Vagina (tissue), 2 donors: ENCODE measurements at regions not wholly inside any gene's neighbourhood (a gene's known extent, or its start where the extent isn't known, plus 50 kb on each side); places are given as distances from the start of the nearest gene placed in this dataset.

Experiments
- DNase-seq, 2 donors: peaks; one replicate each; pipeline ENCODE4 v3.0.0-alpha.2; 2017; ENCODE audit errors: extremely low spot score in 2 of 2
- H3K27ac ChIP-seq: fragments of 200-600 bp; sonication (generic); one replicate; pipeline ENCODE4 v1.5.1; 2019
- H3K27me3 ChIP-seq: fragments of 200-600 bp; sonication (generic); one replicate; pipeline ENCODE4 v1.5.1; 2019
- H3K36me3 ChIP-seq, 2 donors: fragments of 200-600 bp; sonication (generic); one replicate each; pipeline ENCODE4 v1.5.1; 2017 to 2019
- H3K4me1 ChIP-seq: fragments of 200-600 bp; sonication (generic); one replicate; pipeline ENCODE4 v1.5.1; 2019
- H3K4me3 ChIP-seq, 2 donors: fragments of 200-600 bp; sonication (generic); 1 replicate in 1 of 2; 2 replicates in 1 of 2; pipeline ENCODE4 v1.5.1; 2016 to 2019
- H3K9me3 ChIP-seq: fragments of 200-600 bp; sonication (generic); one replicate; pipeline ENCODE4 v1.5.1; 2019
- POLR2A ChIP-seq, 2 donors: fragments of 450-650 bp; IDR thresholded peaks; one replicate each; pipeline ENCODE4 v1.6.1; 2017; ENCODE audit warnings: antibody characterized with exemption in 2 of 2, mild to moderate bottlenecking in 2 of 2, moderate library complexity in 2 of 2
- POLR2AphosphoS5 ChIP-seq, 2 donors: sonication (generic); formaldehyde crosslinking; IDR thresholded peaks; one replicate each; pipeline ENCODE4 v1.9.0; 2017; ENCODE audit warnings: antibody characterized with exemption in 2 of 2, mild to moderate bottlenecking in 2 of 2, low read depth in 1 of 2; ENCODE audit not compliant: insufficient read depth in 1 of 2
- intact Hi-C: fragments of 100-400 bp; cut with DNase I; formaldehyde crosslinking; loops from one replicate; pipeline ENCODE4 v1.15.1; 2023
- TF ChIP-seq, protein P1 (sequence below), 3 experiments: fragments of 450-650 bp in 2 of 3; fragments of 200-600 bp in 1 of 3; sonication (generic) in 1 of 3; IDR thresholded peaks; one replicate each; pipeline ENCODE4 v1.5.1; 2017 to 2019; ENCODE audit warnings: antibody characterized with exemption in 3 of 3, mild to moderate bottlenecking in 2 of 3, moderate library complexity in 2 of 3

DNA sequence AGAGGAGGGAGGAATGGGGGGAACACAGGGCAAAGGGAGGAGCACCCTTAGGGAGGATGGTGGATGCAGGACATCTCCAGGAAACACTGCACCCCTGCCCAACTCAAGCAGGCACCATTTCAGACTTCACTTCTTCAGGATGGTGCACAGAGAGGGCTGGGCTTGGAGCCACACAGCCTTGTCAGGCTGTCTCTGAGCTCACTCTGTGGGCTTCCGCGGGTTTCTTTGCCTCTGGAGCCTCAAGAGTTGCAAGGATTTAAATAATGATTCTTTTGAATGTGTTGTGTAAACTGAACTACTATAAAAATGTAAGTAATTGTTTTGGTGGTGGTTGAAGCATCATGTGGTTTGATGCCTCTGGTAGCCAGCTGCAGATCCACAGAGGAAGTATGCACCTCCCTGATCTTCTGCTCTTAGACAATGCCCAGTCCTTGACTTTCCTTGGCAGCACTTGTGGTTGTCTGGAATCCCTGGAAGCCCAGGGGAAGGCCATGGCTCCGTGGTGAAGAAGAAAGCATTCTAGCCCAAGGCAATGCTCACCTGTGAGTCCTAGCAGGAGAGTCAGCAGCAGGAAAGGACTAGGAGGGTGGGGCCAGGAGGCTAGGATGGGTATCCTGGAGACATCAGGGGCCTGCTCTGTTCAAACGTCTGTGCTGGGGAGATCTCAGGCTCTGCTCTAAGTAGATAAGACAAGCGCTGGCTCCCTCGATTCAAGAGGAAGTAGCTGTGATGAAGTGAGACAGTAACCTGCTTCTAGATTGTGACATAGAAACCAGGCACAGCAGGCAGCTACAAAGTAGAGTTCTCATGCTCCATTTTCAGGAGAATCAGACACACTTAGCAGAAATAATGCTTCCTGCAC is 50.2 kb upstream of the SIRPG start:
- H3K36me3 ChIP-seq: no peaks in the 10 kb centered on the region
- intact Hi-C loops: no loop called here
- DNase-seq: peak in 1 of 2 donors; percentile 64
- H3K4me3 ChIP-seq: no peak overlapping the region
- no peaks in the 10 kb centered on the region for H3K27me3 ChIP-seq
- no peak for TF ChIP-seq POLR2AphosphoS5 (IDR thresholded peaks at IDR 0.05; ENCODE audit: insufficient read depth in 1 of 2, low read depth in 1 of 2)
- no peak for TF ChIP-seq POLR2A (IDR thresholded peaks at IDR 0.05)
- TF ChIP-seq, protein P1, sequence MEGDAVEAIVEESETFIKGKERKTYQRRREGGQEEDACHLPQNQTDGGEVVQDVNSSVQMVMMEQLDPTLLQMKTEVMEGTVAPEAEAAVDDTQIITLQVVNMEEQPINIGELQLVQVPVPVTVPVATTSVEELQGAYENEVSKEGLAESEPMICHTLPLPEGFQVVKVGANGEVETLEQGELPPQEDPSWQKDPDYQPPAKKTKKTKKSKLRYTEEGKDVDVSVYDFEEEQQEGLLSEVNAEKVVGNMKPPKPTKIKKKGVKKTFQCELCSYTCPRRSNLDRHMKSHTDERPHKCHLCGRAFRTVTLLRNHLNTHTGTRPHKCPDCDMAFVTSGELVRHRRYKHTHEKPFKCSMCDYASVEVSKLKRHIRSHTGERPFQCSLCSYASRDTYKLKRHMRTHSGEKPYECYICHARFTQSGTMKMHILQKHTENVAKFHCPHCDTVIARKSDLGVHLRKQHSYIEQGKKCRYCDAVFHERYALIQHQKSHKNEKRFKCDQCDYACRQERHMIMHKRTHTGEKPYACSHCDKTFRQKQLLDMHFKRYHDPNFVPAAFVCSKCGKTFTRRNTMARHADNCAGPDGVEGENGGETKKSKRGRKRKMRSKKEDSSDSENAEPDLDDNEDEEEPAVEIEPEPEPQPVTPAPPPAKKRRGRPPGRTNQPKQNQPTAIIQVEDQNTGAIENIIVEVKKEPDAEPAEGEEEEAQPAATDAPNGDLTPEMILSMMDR (IDR thresholded peaks at IDR 0.05): no peak
- no peak overlapping the region for H3K27ac ChIP-seq
- no peaks in the 10 kb centered on the region for H3K4me1 ChIP-seq
- no peaks in the 10 kb centered on the region for H3K9me3 ChIP-seq
